ENCODE measurements at regions not wholly inside any gene's neighbourhood (a gene's known extent, or its start where the extent isn't known, plus 50 kb on each side); places are given as distances from the start of the nearest gene placed in this dataset.

DNA sequence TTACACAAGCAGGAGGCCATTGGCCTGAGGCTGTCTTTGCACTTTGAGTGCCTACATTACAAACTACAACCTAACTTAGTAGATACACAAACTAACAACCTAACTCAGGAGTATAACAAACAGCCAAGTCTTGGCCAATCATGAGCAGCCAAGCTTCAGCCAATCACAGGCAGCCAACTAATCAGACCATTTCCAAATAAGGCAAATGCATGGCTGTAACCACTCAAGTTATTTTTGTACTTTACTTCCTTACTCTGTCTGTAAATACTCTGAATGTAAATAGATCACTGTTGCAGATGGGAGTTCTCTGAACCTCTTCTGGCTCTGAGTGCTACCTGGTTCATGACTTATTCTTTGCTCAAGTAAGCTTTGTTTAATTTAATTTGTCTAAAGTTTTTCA is 748.1 kb upstream of the SGCG start:
- Histone ChIP-seq H3K4me3 (ENCODE audit: low read depth in 2 of 2, low read length in 2 of 2) (no peak overlapping the region), H3K4me1 (ENCODE audit: control insufficient read depth, insufficient read depth, low read length) (no peaks in the 10 kb centered on the region), H3K27me3 (ENCODE audit: control insufficient read depth, insufficient read depth, low read length) (no peaks in the 10 kb centered on the region), H3K27ac (ENCODE audit: low read length) (no peak overlapping the region), H3K36me3 (ENCODE audit: control insufficient read depth, insufficient read depth, low read length) (no peaks in the 10 kb centered on the region), H3K9me3 (ENCODE audit: control insufficient read depth, insufficient read depth, low read depth, low read length) (no peaks in the 10 kb centered on the region)
- no TSS peak for BruUV-seq (replicated peaks)
- in situ Hi-C loops (cut with HindIII; ENCODE audit: low pct_unique_long_range_greater_than_20kb, low sequenced_read_pairs) (no loop called here), intact Hi-C loops (cut with micrococcal nuclease; ENCODE audit: unreplicated experiment) (no loop called here)
- TF ChIP-seq POLR2AphosphoS5 (IDR thresholded peaks at IDR 0.05; ENCODE audit: low read depth, low read length), result no peak
- TF ChIP-seq, protein P1, sequence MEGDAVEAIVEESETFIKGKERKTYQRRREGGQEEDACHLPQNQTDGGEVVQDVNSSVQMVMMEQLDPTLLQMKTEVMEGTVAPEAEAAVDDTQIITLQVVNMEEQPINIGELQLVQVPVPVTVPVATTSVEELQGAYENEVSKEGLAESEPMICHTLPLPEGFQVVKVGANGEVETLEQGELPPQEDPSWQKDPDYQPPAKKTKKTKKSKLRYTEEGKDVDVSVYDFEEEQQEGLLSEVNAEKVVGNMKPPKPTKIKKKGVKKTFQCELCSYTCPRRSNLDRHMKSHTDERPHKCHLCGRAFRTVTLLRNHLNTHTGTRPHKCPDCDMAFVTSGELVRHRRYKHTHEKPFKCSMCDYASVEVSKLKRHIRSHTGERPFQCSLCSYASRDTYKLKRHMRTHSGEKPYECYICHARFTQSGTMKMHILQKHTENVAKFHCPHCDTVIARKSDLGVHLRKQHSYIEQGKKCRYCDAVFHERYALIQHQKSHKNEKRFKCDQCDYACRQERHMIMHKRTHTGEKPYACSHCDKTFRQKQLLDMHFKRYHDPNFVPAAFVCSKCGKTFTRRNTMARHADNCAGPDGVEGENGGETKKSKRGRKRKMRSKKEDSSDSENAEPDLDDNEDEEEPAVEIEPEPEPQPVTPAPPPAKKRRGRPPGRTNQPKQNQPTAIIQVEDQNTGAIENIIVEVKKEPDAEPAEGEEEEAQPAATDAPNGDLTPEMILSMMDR (IDR thresholded peaks at IDR 0.05), result no peak
- no peak for TF ChIP-seq SIN3A (IDR thresholded peaks at IDR 0.05; ENCODE audit: borderline replicate concordance, insufficient read depth, low read depth, low read length)
- no peak for TF ChIP-seq TCF7L2 (IDR thresholded peaks at IDR 0.05; ENCODE audit: low read depth, low read length)
- TF ChIP-seq, protein P2, sequence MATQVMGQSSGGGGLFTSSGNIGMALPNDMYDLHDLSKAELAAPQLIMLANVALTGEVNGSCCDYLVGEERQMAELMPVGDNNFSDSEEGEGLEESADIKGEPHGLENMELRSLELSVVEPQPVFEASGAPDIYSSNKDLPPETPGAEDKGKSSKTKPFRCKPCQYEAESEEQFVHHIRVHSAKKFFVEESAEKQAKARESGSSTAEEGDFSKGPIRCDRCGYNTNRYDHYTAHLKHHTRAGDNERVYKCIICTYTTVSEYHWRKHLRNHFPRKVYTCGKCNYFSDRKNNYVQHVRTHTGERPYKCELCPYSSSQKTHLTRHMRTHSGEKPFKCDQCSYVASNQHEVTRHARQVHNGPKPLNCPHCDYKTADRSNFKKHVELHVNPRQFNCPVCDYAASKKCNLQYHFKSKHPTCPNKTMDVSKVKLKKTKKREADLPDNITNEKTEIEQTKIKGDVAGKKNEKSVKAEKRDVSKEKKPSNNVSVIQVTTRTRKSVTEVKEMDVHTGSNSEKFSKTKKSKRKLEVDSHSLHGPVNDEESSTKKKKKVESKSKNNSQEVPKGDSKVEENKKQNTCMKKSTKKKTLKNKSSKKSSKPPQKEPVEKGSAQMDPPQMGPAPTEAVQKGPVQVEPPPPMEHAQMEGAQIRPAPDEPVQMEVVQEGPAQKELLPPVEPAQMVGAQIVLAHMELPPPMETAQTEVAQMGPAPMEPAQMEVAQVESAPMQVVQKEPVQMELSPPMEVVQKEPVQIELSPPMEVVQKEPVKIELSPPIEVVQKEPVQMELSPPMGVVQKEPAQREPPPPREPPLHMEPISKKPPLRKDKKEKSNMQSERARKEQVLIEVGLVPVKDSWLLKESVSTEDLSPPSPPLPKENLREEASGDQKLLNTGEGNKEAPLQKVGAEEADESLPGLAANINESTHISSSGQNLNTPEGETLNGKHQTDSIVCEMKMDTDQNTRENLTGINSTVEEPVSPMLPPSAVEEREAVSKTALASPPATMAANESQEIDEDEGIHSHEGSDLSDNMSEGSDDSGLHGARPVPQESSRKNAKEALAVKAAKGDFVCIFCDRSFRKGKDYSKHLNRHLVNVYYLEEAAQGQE (IDR thresholded peaks at IDR 0.05; ENCODE audit: insufficient read depth in 1 of 2, low read depth in 2 of 2, low read length in 1 of 2), result no peak
- ChIA-PET POLR2A (no interaction called here), CTCF (no interaction called here)
- DNase-seq (ENCODE audit: low read depth, low spot score) (no peak), ATAC-seq (no peak)

DNA sequence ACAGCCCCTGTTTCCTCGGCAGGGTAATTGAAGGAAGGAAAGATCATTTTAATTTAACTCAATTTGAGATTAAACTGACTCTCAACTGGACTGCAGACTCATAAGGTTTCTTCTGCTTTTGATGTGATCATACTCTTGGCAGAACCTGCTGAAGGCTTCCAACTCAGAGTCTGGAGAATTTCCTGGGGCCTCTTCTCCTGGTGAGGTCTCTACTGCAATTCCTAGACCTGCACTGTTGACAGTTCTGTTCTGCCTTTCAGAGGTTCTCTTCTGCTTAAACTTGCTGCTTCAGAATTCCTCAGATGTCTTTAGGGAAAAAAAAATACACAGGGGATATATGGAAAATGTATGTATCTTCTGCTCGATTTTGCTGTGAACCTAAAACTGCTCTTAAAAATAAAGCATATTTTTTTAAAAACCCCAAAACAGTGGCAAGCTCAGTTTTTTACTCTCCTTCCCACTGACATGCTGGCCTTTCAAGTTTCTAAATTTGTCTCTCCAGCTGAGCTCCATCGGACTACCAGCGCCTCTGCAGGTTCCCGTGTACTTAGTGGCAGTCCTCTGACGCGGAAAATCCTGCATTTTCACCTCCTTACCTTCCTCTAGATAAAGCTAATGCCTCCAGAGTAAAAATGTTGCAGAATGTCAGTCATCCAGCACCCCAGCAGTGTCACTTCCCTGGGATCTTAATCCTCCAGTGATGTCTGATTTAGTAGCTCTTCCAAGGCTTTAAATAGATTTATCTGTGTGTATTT is 733.5 kb upstream of the SGCG start:
- DNase-seq (ENCODE audit: low read depth, low spot score) (no peak), ATAC-seq (no peak)
- no peaks in the 10 kb centered on the region for H3K36me3 ChIP-seq (ENCODE audit: control insufficient read depth, insufficient read depth, low read length)
- ChIA-PET CTCF (no interaction called here), POLR2A (interaction anchor here (0.6 kb wide), 1 partner anchor 849 kb away, joined by 3 read pairs; no protein-coding TSS in a partner anchor)
- no peak overlapping the region for H3K4me3 ChIP-seq (ENCODE audit: low read depth in 2 of 2, low read length in 2 of 2)
- no peaks in the 10 kb centered on the region for H3K9me3 ChIP-seq (ENCODE audit: control insufficient read depth, insufficient read depth, low read depth, low read length)
- BruUV-seq (replicated peaks), result no TSS peak
- intact Hi-C loops (cut with micrococcal nuclease; ENCODE audit: unreplicated experiment) (no loop called here), in situ Hi-C loops (cut with HindIII; ENCODE audit: low pct_unique_long_range_greater_than_20kb, low sequenced_read_pairs) (no loop called here)
- TF ChIP-seq SIN3A (IDR thresholded peaks at IDR 0.05; ENCODE audit: borderline replicate concordance, insufficient read depth, low read depth, low read length) (no peak), TCF7L2 (IDR thresholded peaks at IDR 0.05; ENCODE audit: low read depth, low read length) (no peak), POLR2AphosphoS5 (IDR thresholded peaks at IDR 0.05; ENCODE audit: low read depth, low read length) (no peak)
- TF ChIP-seq, protein P1 (IDR thresholded peaks at IDR 0.05), result no peak
- TF ChIP-seq, protein P2 (IDR thresholded peaks at IDR 0.05; ENCODE audit: insufficient read depth in 1 of 2, low read depth in 2 of 2, low read length in 1 of 2), result no peak
- no peaks in the 10 kb centered on the region for H3K27me3 ChIP-seq (ENCODE audit: control insufficient read depth, insufficient read depth, low read length)
- H3K27ac ChIP-seq (ENCODE audit: low read length), result no peak overlapping the region
- H3K4me1 ChIP-seq (ENCODE audit: control insufficient read depth, insufficient read depth, low read length), result no peaks in the 10 kb centered on the region
